PFSK-1 (cell line): ENCODE measurements at regions not wholly inside any gene's neighbourhood (a gene's known extent, or its start where the extent isn't known, plus 50 kb on each side); places are given as distances from the start of the nearest gene placed in this dataset.

Experiments
- FOXP2 ChIP-seq: optimal IDR thresholded peaks from 2 replicates; pipeline ENCODE3; 2011; ENCODE audit warnings: borderline replicate concordance, control low read depth, inconsistent platforms; ENCODE audit not compliant: insufficient read depth; ENCODE audit errors: extremely low read length, extremely low read depth
- POLR2AphosphoS5 ChIP-seq: IDR thresholded peaks from 2 replicates; pipeline ENCODE4 v1.6.1; 2012; ENCODE audit warnings: low read depth, mild to moderate bottlenecking, control low read depth, low read length, moderate library complexity
- REST ChIP-seq, 2 experiments: IDR thresholded peaks; 2 replicates each; pipeline versions ENCODE4 v1.6.1 to v1.8.0; 2011 to 2012; ENCODE audit warnings: low read depth in 2 of 2, low read length in 2 of 2, control low read depth in 1 of 2, inconsistent platforms in 1 of 2, mild to moderate bottlenecking in 1 of 2, moderate library complexity in 1 of 2; ENCODE audit not compliant: insufficient read depth in 1 of 2
- SIN3A ChIP-seq: IDR thresholded peaks from 2 replicates; pipeline ENCODE4 v1.6.1; 2012; ENCODE audit warnings: mild to moderate bottlenecking, low read length, moderate library complexity, borderline replicate concordance; ENCODE audit not compliant: insufficient read depth
- TAF1 ChIP-seq: IDR thresholded peaks from 2 replicates; pipeline ENCODE4 v1.6.1; 2012; ENCODE audit warnings: low read length, control low read depth, borderline replicate concordance; ENCODE audit not compliant: insufficient read depth

GRCh38 chr3:182732232-182733015 is 60.9 kb upstream of the ATP11B start:
- TF ChIP-seq SIN3A = no peak
- TF ChIP-seq POLR2AphosphoS5 = no peak
- no peak for TF ChIP-seq TAF1
- TF ChIP-seq REST (IDR thresholded peaks at IDR 0.05; ENCODE audit: insufficient read depth in 1 of 2, low read depth in 2 of 2, low read length in 2 of 2) = no peak
- TF ChIP-seq FOXP2 = no peak

- TF ChIP-seq TAF1 = no peak
Observed at GRCh38 chr3:182735672-182736071, 57.6 kb upstream of the ATP11B start.

- TF ChIP-seq SIN3A (no peak), TAF1 (no peak), FOXP2 (no peak), POLR2AphosphoS5 (no peak), REST (IDR thresholded peaks at IDR 0.05; ENCODE audit: insufficient read depth in 1 of 2, low read depth in 2 of 2, low read length in 2 of 2) (no peak)
Observed at GRCh38 chr3:182737825-182738224, 55.5 kb upstream of the ATP11B start.

GRCh38 chr3:182738583-182739411 is 54.5 kb upstream of the ATP11B start:
- TF ChIP-seq FOXP2 (no peak), POLR2AphosphoS5 (no peak), SIN3A (no peak), TAF1 (no peak), REST (IDR thresholded peaks at IDR 0.05; ENCODE audit: insufficient read depth in 1 of 2, low read depth in 2 of 2, low read length in 2 of 2) (no peak)

- TF ChIP-seq POLR2AphosphoS5 = no peak
- no peak for TF ChIP-seq SIN3A
- no peak for TF ChIP-seq REST (IDR thresholded peaks at IDR 0.05; ENCODE audit: insufficient read depth in 1 of 2, low read depth in 2 of 2, low read length in 2 of 2)
- TF ChIP-seq TAF1 = no peak
- no peak for TF ChIP-seq FOXP2
Observed at GRCh38 chr3:182739619-182740018, 53.7 kb upstream of the ATP11B start.
